ENCODE measurements at regions not wholly inside any gene's neighbourhood (a gene's known extent, or its start where the extent isn't known, plus 50 kb on each side); places are given as distances from the start of the nearest gene placed in this dataset.

DNA sequence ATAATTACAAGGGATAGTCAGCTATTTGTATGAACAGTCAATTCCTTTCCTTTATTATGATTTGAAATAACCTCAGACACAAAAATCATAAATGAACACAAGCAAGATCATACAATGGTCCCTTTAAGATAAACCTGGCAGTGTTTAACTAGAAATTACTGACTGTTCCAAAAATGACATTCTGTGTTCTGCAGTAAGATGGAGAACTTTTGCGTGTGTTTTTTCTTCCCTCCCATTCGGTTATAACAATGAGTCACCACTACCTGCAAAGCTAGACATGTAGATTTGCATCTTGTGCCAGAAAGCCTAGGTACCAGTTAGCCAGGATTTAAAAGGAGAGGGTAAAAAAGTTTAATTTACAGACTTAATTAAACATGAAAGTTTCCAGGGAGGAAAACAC lies 248.2 kb upstream of the ADAMTS9 start:
- Histone ChIP-seq H3K27ac (ENCODE audit: low read length) (no peak overlapping the region), H3K9ac (ENCODE audit: low read length) (no peak overlapping the region), H3K4me3 (ENCODE audit: low read length) (no peak overlapping the region), H3K9me3 (ENCODE audit: control insufficient read depth, low read depth, low read length) (no peaks in the 10 kb centered on the region), H3K27me3 (ENCODE audit: control insufficient read depth, insufficient read depth, low read length) (no peaks in the 10 kb centered on the region), H3K4me1 (ENCODE audit: control insufficient read depth, low read depth, low read length) (no peaks in the 10 kb centered on the region), H3K36me3 (ENCODE audit: control insufficient read depth, low read depth, low read length) (no peaks in the 10 kb centered on the region)

DNA sequence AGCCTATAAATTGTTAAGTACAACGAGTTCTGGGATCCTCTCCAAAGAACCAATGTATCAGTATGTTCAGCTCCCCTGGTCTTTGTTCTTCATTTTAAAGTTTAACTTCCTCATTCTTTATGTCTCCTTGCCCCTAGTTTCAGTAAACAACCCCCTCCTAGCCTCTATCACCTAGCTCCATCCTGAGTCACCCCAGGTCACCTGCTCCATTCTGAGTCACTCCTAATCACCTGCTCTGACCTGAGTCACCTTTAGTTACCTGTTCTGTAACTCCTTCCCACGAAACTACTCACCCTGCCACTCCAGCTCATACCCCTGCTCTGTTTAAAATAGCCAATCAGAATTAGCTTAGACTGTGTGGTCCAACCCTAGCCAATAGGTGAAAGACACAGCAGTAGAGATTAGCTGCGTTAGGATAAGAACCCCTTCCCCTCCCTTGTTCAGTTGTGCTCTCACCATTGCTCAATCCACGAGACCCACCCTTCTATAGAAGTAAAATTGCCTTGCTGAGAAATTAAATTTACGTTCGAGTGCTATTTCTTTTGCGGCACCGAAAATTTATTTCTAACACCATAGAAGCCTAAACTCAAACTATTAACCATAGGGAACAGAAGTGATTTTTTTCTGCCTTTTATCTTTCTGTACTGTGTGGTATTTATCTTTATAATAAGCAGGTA lies 245.0 kb upstream of the ADAMTS9 start:
- Histone ChIP-seq H3K36me3 (ENCODE audit: control insufficient read depth, low read depth, low read length) (no peaks in the 10 kb centered on the region), H3K27me3 (ENCODE audit: control insufficient read depth, insufficient read depth, low read length) (no peaks in the 10 kb centered on the region), H3K9me3 (ENCODE audit: control insufficient read depth, low read depth, low read length) (no peaks in the 10 kb centered on the region), H3K4me3 (ENCODE audit: low read length) (no peak overlapping the region), H3K4me1 (ENCODE audit: control insufficient read depth, low read depth, low read length) (no peaks in the 10 kb centered on the region), H3K9ac (ENCODE audit: low read length) (no peak overlapping the region), H3K27ac (ENCODE audit: low read length) (no peak overlapping the region)

DNA sequence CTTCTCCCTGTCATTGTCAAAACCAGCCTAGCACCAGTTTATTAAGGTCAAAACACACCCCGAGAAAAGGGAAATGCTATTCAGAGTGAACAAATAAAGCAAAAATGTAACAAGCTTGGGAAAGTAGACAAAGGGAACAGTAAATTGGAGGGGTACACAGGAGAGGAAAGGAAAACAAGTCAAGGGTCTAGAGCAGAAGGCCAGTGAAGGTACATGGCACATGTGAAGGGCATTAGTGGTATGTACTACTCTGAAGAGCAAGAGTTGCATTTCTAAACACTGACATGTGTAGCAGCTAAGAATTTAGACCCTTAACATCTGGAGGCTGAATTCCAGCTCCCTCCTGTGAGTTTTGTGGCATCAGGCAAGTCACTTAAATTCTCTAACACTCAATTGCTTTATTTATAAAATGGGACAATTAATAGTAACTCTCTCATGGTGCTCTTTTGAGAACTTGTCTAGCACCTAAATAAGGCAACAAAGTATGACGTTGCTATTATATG lies 244.3 kb upstream of the ADAMTS9 start:
- Histone ChIP-seq H3K36me3 (ENCODE audit: control insufficient read depth, low read depth, low read length) (no peaks in the 10 kb centered on the region), H3K9ac (ENCODE audit: low read length) (no peak overlapping the region), H3K4me3 (ENCODE audit: low read length) (no peak overlapping the region), H3K9me3 (ENCODE audit: control insufficient read depth, low read depth, low read length) (no peaks in the 10 kb centered on the region), H3K4me1 (ENCODE audit: control insufficient read depth, low read depth, low read length) (no peaks in the 10 kb centered on the region), H3K27me3 (ENCODE audit: control insufficient read depth, insufficient read depth, low read length) (no peaks in the 10 kb centered on the region), H3K27ac (ENCODE audit: low read length) (no peak overlapping the region)

GRCh38 chr3:64930891-64931290 lies 243.1 kb upstream of the ADAMTS9 start:
- Histone ChIP-seq H3K9me3 (ENCODE audit: control insufficient read depth, low read depth, low read length) (no peaks in the 10 kb centered on the region), H3K27ac (ENCODE audit: low read length) (no peak overlapping the region)

GRCh38 chr3:64928683-64929082 lies 240.9 kb upstream of the ADAMTS9 start:
- H3K36me3 ChIP-seq (ENCODE audit: control insufficient read depth, low read depth, low read length), result no peaks in the 10 kb centered on the region
- H3K27ac ChIP-seq (ENCODE audit: low read length), result no peak overlapping the region
- no peak overlapping the region for H3K9ac ChIP-seq (ENCODE audit: low read length)
- no peak overlapping the region for H3K4me3 ChIP-seq (ENCODE audit: low read length)
- no peaks in the 10 kb centered on the region for H3K4me1 ChIP-seq (ENCODE audit: control insufficient read depth, low read depth, low read length)
- no peaks in the 10 kb centered on the region for H3K9me3 ChIP-seq (ENCODE audit: control insufficient read depth, low read depth, low read length)
- H3K27me3 ChIP-seq (ENCODE audit: control insufficient read depth, insufficient read depth, low read length), result no peaks in the 10 kb centered on the region

More at GRCh38 chr3:64930891-64931290, 243.1 kb upstream of the ADAMTS9 start:
- Histone ChIP-seq H3K4me1 (ENCODE audit: control insufficient read depth, low read depth, low read length) (no peaks in the 10 kb centered on the region), H3K36me3 (ENCODE audit: control insufficient read depth, low read depth, low read length) (no peaks in the 10 kb centered on the region), H3K27me3 (ENCODE audit: control insufficient read depth, insufficient read depth, low read length) (no peaks in the 10 kb centered on the region), H3K4me3 (ENCODE audit: low read length) (no peak overlapping the region), H3K9ac (ENCODE audit: low read length) (no peak overlapping the region)

- H3K36me3 ChIP-seq (ENCODE audit: control insufficient read depth, low read depth, low read length), result no peaks in the 10 kb centered on the region
- no peak overlapping the region for H3K9ac ChIP-seq (ENCODE audit: low read length)
- no peaks in the 10 kb centered on the region for H3K4me1 ChIP-seq (ENCODE audit: control insufficient read depth, low read depth, low read length)
- H3K27ac ChIP-seq (ENCODE audit: low read length), result no peak overlapping the region
- no peaks in the 10 kb centered on the region for H3K27me3 ChIP-seq (ENCODE audit: control insufficient read depth, insufficient read depth, low read length)
- H3K4me3 ChIP-seq (ENCODE audit: low read length), result no peak overlapping the region
- no peaks in the 10 kb centered on the region for H3K9me3 ChIP-seq (ENCODE audit: control insufficient read depth, low read depth, low read length)
Measured at GRCh38 chr3:64927689-64928088, 239.9 kb upstream of the ADAMTS9 start.

GRCh38 chr3:64925575-64925974 lies 237.8 kb upstream of the ADAMTS9 start:
- no peak overlapping the region for H3K9ac ChIP-seq (ENCODE audit: low read length)
- no peak overlapping the region for H3K27ac ChIP-seq (ENCODE audit: low read length)
- H3K4me3 ChIP-seq (ENCODE audit: low read length), result no peak overlapping the region
- no peaks in the 10 kb centered on the region for H3K27me3 ChIP-seq (ENCODE audit: control insufficient read depth, insufficient read depth, low read length)
- H3K9me3 ChIP-seq (ENCODE audit: control insufficient read depth, low read depth, low read length), result no peaks in the 10 kb centered on the region
- no peaks in the 10 kb centered on the region for H3K4me1 ChIP-seq (ENCODE audit: control insufficient read depth, low read depth, low read length)
- H3K36me3 ChIP-seq (ENCODE audit: control insufficient read depth, low read depth, low read length), result no peaks in the 10 kb centered on the region

GRCh38 chr3:64924961-64925360 lies 237.2 kb upstream of the ADAMTS9 start:
- no peaks in the 10 kb centered on the region for H3K27me3 ChIP-seq (ENCODE audit: control insufficient read depth, insufficient read depth, low read length)
- H3K9me3 ChIP-seq (ENCODE audit: control insufficient read depth, low read depth, low read length), result no peaks in the 10 kb centered on the region
- H3K4me3 ChIP-seq (ENCODE audit: low read length), result no peak overlapping the region
- no peaks in the 10 kb centered on the region for H3K36me3 ChIP-seq (ENCODE audit: control insufficient read depth, low read depth, low read length)
- no peak overlapping the region for H3K9ac ChIP-seq (ENCODE audit: low read length)
- no peaks in the 10 kb centered on the region for H3K4me1 ChIP-seq (ENCODE audit: control insufficient read depth, low read depth, low read length)
- H3K27ac ChIP-seq (ENCODE audit: low read length), result no peak overlapping the region

DNA sequence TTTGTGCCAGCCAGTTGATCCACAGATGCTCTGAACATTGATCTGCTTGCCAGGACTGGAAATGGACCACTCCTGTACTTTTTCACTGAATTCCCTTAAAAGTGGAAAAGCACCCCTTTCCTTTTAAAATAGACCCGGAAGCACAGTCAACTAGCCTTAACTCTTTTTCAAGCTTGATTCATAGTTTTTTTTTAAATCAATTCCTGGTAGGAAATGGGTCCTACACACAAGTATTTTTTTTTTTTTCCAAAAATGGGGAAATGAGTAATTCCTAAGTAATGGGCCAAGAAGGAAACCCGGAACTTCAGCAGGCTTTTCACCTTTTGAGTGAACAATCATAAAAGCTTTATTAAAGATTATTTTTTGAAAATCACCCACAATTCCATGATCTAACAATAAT lies 234.4 kb upstream of the ADAMTS9 start:
- no peak overlapping the region for H3K27ac ChIP-seq (ENCODE audit: low read length)
- H3K36me3 ChIP-seq (ENCODE audit: control insufficient read depth, low read depth, low read length), result no peaks in the 10 kb centered on the region
- no peak overlapping the region for H3K4me3 ChIP-seq (ENCODE audit: low read length)
- H3K27me3 ChIP-seq (ENCODE audit: control insufficient read depth, insufficient read depth, low read length), result peaks cover 17% of the 10 kb centered on the region
- no peak overlapping the region for H3K9ac ChIP-seq (ENCODE audit: low read length)
- H3K9me3 ChIP-seq (ENCODE audit: control insufficient read depth, low read depth, low read length), result no peaks in the 10 kb centered on the region
- peaks cover 17% of the 10 kb centered on the region for H3K4me1 ChIP-seq (ENCODE audit: control insufficient read depth, low read depth, low read length)

DNA sequence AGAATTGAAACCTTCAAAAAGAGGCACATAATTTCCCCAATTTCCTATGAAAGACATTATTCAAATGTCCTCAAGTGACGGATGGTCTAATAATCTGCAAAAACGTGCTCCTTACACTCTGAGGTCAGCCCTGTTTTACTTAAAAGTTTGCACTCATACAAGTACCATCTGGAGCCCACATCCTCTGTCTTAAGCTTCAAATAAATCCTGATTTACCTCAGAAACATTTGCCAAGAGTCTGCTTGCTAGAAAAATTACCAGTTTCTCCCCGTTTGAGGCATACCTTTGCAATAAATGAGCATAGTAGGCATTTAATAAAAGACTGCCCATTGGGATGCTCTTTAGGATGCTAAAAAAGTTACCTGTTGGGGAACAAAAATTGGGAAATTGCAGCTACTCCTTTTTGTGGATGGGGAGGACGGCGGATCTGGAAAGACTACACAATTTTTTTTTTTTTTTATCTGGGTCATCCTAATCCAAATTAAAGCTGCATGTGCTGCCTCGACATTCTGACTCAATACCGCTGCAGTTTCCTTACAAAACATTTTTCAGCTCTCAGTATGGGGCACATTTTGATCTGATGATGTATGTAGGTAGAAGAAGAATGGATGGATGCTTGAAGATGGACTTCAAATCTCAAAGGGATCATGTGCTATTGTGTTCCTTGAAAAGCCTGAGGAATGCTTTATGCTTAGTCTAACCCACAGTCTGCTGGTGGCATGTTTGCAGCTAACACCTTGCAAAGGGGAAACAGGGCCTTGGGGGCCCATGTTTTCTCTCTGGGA lies 233.7 kb upstream of the ADAMTS9 start:
- H3K9ac ChIP-seq (ENCODE audit: low read length), result no peak overlapping the region
- no peaks in the 10 kb centered on the region for H3K36me3 ChIP-seq (ENCODE audit: control insufficient read depth, low read depth, low read length)
- peaks cover 22% of the 10 kb centered on the region for H3K27me3 ChIP-seq (ENCODE audit: control insufficient read depth, insufficient read depth, low read length)
- no peaks in the 10 kb centered on the region for H3K9me3 ChIP-seq (ENCODE audit: control insufficient read depth, low read depth, low read length)
- no peak overlapping the region for H3K4me3 ChIP-seq (ENCODE audit: low read length)
- no peak overlapping the region for H3K27ac ChIP-seq (ENCODE audit: low read length)
- peaks cover 24% of the 10 kb centered on the region for H3K4me1 ChIP-seq (ENCODE audit: control insufficient read depth, low read depth, low read length)

- no peak overlapping the region for H3K4me3 ChIP-seq (ENCODE audit: low read length)
- H3K27ac ChIP-seq (ENCODE audit: low read length), result no peak overlapping the region
- peaks cover 27% of the 10 kb centered on the region for H3K4me1 ChIP-seq (ENCODE audit: control insufficient read depth, low read depth, low read length)
- H3K9me3 ChIP-seq (ENCODE audit: control insufficient read depth, low read depth, low read length), result no peaks in the 10 kb centered on the region
- no peak overlapping the region for H3K9ac ChIP-seq (ENCODE audit: low read length)
- peaks cover 37% of the 10 kb centered on the region for H3K27me3 ChIP-seq (ENCODE audit: control insufficient read depth, insufficient read depth, low read length)
- no peaks in the 10 kb centered on the region for H3K36me3 ChIP-seq (ENCODE audit: control insufficient read depth, low read depth, low read length)
Measured at GRCh38 chr3:64919934-64920333, 232.1 kb upstream of the ADAMTS9 start.

DNA sequence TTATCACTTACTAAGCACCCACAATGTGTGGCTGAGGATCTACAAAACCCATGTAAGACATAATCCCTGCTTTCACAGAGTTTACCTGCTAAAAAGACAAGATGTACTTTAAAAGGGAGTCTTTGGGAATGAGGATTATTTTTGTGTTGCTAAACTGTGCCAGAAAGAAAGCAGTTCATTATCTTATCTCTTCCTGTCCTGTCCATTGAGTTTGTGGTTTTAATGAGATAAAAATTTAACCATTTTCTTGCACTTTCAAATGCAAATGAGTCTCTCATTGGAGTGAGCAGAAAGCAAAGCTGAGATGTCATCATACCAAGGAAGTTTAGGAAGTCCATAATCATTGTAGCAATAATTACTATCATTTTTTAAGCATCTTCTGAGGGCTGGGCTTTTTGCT lies 231.2 kb upstream of the ADAMTS9 start:
- Histone ChIP-seq H3K4me3 (ENCODE audit: low read length) (no peak overlapping the region), H3K27me3 (ENCODE audit: control insufficient read depth, insufficient read depth, low read length) (peaks cover 46% of the 10 kb centered on the region), H3K36me3 (ENCODE audit: control insufficient read depth, low read depth, low read length) (no peaks in the 10 kb centered on the region), H3K9ac (ENCODE audit: low read length) (no peak overlapping the region), H3K9me3 (ENCODE audit: control insufficient read depth, low read depth, low read length) (no peaks in the 10 kb centered on the region), H3K27ac (ENCODE audit: low read length) (no peak overlapping the region), H3K4me1 (ENCODE audit: control insufficient read depth, low read depth, low read length) (peaks cover 27% of the 10 kb centered on the region)

Measured in iPS-18a (cell line).